Retinal pigment epithelial cell (primary cell): ENCODE measurements at regions not wholly inside any gene's neighbourhood (a gene's known extent, or its start where the extent isn't known, plus 50 kb on each side); places are given as distances from the start of the nearest gene placed in this dataset.

Experiments
- DNase-seq: peaks from one replicate; pipeline ENCODE4 v3.0.0-alpha.2; 2010; ENCODE audit warnings: low read depth
- H3K4me3 ChIP-seq: 2 replicates; pipeline ENCODE4 v1.5.1; 2011; ENCODE audit warnings: mild to moderate bottlenecking, low read length, control low read depth, moderate library complexity
- CTCF ChIP-seq: conservative IDR thresholded peaks from 2 replicates; pipeline ENCODE4 v1.5.1; 2011; ENCODE audit warnings: low read depth, low read length, control low read depth, inconsistent platforms

DNA sequence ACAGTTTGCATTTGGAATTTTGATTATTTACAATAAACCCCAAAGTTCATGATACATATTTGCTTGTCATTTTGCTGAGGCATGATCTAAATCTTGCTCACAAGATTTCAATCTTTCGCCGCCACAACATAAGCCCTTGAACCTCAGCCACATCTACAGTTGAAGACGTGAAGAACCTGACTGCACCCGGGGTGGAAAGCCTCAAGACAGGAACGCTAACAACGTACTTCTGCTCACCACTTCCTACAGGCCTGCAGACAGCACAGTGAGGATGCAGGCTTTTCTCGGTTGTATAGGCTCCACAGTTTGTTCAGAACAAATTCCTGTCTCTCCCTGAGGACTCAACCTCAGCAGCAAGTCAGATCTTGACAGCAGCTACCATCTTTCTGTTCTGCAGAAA is 393.8 kb upstream of the PRKCQ start:
- no peak overlapping the region for H3K4me3 ChIP-seq
- DNase-seq = no peak
- no peak for TF ChIP-seq CTCF

- DNase-seq = no peak
- no peak for TF ChIP-seq CTCF
- no peak overlapping the region for H3K4me3 ChIP-seq
These were observed 392.1 kb upstream of the PRKCQ start for GRCh38 chr10:6972226-6972625.

- DNase-seq = no peak
- no peak overlapping the region for H3K4me3 ChIP-seq
- TF ChIP-seq CTCF = no peak
These were observed 389.6 kb upstream of the PRKCQ start for GRCh38 chr10:6969659-6970058.

DNA sequence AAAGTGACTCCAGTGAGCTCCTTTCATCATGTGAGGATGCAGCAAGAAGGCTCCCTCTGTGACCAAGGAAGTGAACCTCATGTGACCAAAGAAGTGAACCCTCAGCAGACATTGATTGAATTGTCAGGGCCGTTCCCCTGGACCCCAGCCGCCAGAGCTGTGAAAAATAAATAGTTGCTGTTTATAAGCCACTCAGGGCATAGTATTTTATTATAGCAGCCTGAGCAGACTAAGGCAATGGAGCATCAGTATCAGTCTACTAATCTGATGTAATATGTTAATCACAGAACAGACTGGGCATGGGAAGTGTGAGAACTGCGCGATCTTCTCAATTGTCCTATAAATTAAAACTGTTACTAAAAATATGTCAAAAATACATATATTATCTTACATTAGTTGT is 384.5 kb upstream of the PRKCQ start:
- DNase-seq = no peak
- TF ChIP-seq CTCF = no peak
- no peak overlapping the region for H3K4me3 ChIP-seq

DNA sequence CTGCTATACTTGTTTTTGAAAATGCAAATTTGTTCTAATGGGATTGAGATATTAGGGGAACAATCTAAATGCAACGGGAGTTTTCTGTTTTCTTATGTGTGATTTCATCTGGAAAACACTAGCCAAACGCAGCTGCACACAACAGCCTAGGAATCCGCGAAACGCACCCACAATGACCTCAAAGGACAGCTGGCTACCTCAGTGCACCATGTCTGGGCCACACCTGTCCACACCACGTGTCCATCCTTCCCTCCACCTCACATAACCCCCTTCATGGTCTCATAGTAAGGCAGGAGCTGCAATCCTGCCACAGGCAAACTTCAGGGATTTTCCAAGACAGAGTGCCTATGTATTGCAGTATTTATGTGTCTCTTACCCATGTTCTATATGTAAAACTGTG is 382.5 kb upstream of the PRKCQ start:
- DNase-seq = no peak
- TF ChIP-seq CTCF = no peak
- H3K4me3 ChIP-seq = no peak overlapping the region

GRCh38 chr10:6958711-6959110 is 378.6 kb upstream of the PRKCQ start:
- TF ChIP-seq CTCF = no peak
- no peak overlapping the region for H3K4me3 ChIP-seq
- DNase-seq = no peak

- TF ChIP-seq CTCF = no peak
- H3K4me3 ChIP-seq = no peak overlapping the region
- DNase-seq = no peak
These were observed 378.2 kb upstream of the PRKCQ start for GRCh38 chr10:6958254-6958653.
